DND-41 (cell line): ENCODE measurements at regions not wholly inside any gene's neighbourhood (a gene's known extent, or its start where the extent isn't known, plus 50 kb on each side); places are given as distances from the start of the nearest gene placed in this dataset.

Source experiments
- EZH2 ChIP-seq: IDR thresholded peaks from 3 replicates; pipeline ENCODE4 v1.6.1; 2012; ENCODE audit warnings: borderline replicate concordance, low read depth, mild to moderate bottlenecking, moderate library complexity, low read length, inconsistent platforms; ENCODE audit not compliant: severe bottlenecking
- TF ChIP-seq, protein P1 (sequence below): IDR thresholded peaks from 2 replicates; pipeline ENCODE4 v1.5.1; 2012; ENCODE audit warnings: borderline replicate concordance, low read length, moderate library complexity, mild to moderate bottlenecking; ENCODE audit not compliant: poor library complexity, severe bottlenecking; ENCODE audit errors: extremely low read depth

- TF ChIP-seq, protein P1, sequence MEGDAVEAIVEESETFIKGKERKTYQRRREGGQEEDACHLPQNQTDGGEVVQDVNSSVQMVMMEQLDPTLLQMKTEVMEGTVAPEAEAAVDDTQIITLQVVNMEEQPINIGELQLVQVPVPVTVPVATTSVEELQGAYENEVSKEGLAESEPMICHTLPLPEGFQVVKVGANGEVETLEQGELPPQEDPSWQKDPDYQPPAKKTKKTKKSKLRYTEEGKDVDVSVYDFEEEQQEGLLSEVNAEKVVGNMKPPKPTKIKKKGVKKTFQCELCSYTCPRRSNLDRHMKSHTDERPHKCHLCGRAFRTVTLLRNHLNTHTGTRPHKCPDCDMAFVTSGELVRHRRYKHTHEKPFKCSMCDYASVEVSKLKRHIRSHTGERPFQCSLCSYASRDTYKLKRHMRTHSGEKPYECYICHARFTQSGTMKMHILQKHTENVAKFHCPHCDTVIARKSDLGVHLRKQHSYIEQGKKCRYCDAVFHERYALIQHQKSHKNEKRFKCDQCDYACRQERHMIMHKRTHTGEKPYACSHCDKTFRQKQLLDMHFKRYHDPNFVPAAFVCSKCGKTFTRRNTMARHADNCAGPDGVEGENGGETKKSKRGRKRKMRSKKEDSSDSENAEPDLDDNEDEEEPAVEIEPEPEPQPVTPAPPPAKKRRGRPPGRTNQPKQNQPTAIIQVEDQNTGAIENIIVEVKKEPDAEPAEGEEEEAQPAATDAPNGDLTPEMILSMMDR, result no peak
- TF ChIP-seq EZH2, result no peak
Measured at GRCh38 chr3:71881732-71882131, 96.8 kb upstream of the PROK2 start.
